HG02885 (cell line): ENCODE measurements at regions not wholly inside any gene's neighbourhood (a gene's known extent, or its start where the extent isn't known, plus 50 kb on each side); places are given as distances from the start of the nearest gene placed in this dataset.

Source experiments
- ATAC-seq: cut with Tn5 transposase; IDR thresholded peaks from one replicate; pipeline ENCODE4 v1.9.1; 2021; ENCODE audit warnings: mild to moderate bottlenecking; ENCODE audit not compliant: unreplicated experiment, poor library complexity

DNA sequence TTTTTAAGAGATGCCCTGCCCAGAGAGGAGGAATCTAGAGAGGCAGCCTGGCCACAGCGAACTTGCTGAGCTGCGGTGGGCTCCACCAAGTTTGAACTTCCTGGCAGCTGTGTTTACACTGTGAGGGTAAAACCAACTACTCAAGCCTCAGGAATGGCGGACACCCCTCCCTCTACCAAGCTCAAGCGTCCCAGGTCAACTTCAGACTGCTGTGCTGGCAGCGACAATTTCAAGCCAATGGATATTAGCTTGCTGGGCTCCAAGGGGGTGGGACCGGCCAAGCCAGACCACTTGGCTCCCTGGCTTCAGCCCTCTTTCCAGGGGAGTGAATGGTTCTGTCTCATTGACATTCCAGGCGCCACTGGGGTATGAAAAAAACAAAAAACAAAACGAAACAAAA lies 289.4 kb downstream of the KCNS3 start:
- no peak for ATAC-seq

DNA sequence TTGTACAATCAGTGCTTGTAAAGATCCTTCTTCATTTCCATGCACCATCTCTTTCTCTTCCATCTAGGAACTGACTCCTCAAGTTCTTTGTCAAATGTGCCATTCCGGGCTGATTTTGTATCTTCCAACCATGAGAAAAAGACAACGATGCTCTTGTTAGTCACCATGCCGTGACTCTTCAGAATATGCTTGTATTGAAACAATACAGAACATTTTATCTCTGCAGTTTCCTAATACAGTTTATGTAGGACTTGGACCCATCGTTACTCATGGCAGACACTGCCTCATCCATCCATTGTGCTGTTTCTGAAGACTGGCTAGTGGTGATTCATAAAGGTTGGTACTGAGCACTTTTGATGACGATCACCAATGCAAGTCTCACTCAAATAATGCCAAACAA lies 283.2 kb downstream of the KCNS3 start:
- ATAC-seq = no peak

DNA sequence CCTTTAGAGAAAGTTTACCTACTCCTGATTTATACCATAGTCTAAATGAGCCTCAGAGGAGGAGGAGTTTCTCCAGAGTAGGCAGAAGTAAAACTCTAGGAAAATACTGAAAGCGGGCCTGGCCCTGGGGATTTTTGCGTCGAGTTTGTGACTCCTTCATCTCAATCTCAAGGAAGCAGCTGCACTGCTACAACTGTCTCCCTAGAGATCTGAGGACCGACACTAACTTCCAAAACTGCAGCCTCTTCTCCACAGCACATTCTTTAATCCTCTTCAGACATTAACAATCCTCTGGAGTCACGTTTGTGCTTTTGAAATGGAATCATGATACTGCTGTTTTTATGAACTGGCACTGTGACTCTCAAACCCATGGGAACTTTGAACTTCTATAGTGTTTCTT lies 281.4 kb downstream of the KCNS3 start:
- ATAC-seq = no peak

DNA sequence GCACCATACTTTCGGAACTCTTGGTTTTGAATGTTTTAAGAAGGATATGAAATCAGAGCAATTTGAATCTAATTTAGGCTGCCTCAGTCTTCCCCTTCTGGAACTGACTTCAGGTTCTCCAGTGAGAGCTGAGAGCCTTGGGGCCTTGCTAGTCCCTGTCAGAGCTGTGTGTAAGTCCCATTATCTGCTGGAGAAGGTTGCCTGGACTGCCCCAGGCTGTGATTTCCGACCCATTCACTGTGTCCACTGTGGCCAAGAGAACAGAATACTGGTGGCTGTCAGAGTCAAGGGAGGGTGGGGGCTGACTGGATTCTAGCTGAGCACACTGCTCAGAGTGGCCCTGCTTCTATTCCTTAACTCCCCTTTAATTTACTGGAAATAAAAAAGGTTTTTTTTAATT lies 278.0 kb downstream of the KCNS3 start:
- ATAC-seq = no peak

DNA sequence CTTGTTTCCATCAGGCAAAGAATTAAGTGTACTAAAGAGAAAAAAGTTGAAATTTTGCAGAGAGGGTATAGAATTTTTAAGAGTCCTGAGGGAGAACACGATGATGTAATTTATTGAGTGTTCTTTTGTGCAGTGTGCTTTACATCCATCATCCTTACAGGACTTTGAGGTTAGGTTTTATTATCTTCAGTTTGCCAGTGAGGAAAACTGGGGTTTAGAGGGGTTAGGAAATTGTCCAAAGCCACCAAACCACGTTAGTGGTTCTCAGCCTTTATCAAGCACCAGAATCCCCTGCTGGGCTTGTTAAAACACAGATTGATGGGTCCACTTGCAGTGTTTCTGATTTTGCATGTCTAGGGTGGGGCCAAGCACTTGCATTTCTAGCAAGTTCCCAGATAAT lies 277.5 kb downstream of the KCNS3 start:
- ATAC-seq = no peak

DNA sequence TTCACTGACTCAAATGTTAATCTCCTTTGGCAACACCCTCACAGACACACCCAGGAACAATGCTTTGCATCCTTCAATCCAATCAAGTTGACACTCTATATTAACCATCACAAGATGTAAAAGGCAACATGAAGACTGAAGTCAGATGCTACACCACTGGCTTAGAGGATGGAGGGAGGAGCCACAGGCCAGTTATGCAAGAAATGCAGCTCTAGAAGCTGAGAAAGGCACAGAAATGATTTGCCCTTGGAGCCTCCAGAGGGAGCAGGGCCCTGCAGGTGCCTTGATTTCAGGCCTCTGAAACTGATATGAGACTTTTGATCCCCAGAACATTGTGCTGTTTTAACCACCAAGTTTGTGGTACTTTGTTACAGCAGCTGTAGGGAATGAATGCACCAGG lies 276.3 kb downstream of the KCNS3 start:
- no peak for ATAC-seq

DNA sequence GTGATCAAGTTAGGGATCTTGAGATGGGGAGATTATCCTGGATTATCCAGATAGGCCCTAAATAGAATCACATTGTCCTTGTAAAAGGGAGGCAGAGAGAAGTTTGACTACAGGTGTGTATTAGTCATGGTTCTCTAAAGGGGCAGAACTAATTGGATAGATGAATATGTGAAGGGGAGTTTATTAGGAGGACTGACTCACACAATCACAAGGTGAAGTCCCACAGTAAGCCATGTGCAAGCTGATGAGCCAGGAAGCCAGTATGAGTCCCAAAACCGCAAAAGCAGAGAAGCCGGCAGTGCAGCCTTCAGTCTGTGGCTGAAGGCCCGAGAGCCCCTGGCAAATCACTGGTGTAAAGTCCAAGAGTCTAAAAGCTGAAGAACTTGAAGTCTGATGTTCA lies 275.8 kb downstream of the KCNS3 start:
- ATAC-seq = no peak

DNA sequence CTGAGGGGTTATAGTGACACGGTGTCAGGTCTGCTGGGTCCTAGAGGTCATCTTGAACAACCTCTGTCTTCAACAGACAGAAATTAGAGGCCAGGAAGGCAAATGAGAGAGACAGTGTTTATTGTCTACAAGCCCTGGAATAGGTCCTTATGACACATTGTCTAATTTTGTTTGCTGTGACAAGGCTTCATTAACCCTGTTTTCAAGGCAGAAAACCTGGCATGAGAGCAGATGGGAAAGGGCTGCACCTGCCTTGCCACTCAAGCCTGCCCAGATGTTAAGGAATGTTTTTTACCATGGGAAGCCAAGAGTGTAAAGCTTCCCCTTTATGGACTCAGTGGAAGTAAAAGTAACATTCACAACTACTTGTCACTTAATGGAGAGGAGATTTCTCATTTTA lies 275.3 kb downstream of the KCNS3 start:
- ATAC-seq = no peak

DNA sequence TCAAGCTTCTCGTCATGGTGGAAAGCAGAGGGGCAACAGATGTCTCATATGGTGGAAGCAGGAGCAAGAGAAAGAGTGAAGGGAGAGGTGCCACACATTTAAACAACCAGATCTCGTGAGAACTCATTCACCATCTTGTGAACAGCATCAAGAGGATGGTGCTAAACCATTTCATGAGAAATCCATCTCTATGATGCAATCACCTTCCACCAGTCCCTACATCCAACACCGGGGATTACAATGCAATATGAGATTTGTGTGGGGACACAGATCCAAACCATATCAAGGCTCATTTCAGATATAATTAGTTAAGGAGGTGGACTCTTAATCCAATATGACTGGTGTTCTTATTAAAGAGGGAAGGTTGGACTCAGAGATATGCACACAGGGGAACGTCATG lies 272.8 kb downstream of the KCNS3 start:
- no peak for ATAC-seq

DNA sequence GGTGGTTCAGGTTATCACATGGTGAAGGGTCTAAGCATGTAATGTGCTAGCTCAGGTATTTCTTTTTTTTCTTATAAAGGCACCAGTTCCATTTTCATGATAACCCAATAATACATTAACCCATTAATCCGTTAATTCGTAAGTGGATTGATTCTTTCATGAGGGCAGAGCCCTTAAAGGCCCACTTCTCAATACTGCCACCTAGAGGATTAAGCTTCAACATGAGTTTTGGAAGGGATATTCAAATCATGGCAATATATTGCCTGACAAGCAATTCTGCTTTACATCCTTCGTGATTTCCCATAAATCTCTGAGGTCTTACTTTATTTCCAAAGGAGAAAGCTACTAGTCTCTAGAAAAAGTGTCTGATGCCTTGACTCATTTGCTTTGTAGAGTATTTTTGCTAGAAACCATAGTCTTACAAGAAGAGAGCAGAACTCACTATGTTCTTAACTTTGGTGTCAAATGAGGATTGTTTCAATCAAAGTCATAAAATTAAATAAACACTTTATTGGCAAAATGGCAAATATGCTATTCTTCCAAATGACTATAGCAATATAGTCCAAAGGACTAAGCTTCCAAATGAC lies 271.3 kb downstream of the KCNS3 start:
- peak; percentile 79 for ATAC-seq

DNA sequence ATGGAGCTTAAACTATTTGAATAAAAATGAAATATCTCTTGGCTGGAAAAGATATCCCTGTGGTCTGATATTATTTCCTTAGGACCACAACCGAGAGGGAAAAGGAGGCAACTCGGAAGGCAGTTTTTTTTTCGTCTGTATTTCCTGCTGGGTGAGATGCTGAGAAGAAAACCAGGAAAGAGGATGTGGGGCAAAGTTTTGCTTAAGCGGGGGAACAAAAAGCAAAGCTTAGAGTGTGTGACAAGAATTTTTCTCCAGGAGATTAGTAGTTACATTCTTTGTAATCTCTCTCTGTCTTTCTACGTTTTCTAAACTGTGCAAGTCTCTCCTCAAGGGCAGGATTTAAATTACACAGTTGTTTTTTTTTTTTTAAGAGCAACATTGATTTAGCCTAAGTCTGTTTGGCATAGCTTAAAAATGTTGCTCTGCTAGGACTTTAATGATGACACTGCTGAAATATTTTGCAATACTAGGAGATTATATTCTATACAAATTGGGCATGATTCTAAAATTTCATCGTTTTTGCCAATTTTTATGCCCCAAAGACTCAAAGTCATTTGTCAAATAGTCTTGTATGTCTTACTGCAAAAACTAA lies 258.5 kb downstream of the KCNS3 start:
- no peak for ATAC-seq

DNA sequence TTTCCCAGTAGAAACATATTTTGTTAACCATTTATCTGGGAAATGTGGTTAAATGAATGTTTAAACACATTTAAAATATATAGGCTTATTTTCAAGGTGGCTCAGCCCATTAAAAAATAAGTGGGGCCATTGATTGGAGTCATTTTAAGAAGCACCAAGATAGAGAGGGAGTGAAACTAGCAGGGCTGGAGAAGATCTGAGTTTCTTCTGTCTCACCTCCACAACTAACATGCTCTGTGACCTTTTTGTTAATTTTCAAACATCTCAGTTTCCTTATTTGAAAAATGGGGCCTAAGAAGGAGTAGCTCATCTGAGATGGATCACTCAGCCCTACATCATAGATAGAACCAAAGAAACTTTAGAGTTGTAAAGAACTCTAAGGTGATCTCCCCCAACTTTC lies 254.8 kb downstream of the KCNS3 start:
- peak; percentile 40 for ATAC-seq

DNA sequence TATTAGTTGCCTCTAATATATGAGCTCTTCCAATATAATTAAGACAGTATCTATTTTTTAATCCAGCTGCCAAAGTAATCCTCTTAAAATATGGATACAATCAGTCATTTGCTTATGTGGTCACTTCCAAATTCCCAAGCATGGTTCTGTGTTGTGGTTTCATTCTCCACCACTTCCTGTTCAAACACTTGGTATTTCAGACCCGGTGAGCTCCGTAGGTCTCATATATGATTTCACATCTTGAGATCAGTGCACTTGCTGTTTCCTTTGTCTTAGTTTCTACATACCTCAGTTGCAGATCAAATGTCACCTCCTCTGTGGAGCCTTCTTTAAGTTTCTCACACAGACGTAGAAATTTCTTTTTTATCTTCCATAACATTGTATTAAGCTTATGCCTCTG lies 254.2 kb downstream of the KCNS3 start:
- ATAC-seq = peak; percentile 40

DNA sequence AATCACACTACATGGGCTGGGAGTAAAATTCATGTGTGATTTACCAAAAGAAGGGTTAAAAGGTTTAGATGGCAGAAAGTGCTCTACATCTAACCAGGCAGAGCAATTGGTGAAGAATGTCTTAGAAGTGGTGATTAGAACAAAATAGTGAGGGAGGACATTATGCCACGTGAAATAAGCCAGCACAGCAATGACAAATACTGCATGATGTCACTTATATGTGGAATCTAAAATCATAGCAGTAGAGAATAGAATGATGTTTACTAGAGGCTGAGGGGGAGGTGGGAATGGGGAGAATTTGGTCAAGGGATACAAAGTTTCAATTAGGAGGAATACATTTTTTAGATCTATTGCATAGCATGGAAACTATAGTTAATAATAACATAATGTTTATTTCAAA lies 253.3 kb downstream of the KCNS3 start:
- ATAC-seq = no peak

DNA sequence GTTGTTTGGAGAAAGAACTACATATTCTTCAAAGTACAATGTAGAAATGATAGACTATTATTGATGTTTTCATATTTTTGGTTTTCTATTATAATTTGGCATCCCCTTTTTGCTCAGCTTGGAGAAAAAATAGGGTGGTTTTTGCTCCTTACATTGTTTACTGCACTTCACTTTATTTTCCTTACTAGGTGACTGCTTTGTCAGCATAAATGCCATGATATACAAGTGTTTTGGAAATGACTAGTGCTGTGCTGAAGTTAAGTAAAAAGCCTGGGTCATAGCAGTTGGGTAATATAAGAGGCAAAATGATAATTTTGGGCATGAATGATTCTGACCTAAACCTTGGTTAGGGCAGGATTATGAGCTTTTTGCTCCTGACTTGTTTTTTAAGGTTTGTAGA lies 250.9 kb downstream of the KCNS3 start:
- ATAC-seq = no peak

DNA sequence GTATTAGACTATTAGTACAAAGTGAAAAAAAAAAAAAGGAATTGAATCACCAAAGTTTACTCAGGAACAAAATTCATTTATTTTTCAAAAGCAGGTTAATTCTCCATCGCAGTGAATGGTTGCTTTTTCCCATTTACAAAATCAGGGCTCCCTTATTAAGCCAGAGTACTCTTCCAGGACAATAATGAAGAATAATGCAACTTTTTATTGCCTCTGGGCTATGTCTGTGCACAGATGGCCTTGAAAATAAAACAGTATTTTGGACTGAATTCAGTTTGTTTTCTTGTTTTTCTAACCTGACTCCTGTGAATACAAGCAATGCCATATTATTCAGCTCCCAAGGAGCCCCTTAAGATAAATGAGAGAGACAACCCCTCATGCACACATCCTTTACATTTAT lies 246.8 kb downstream of the KCNS3 start:
- no peak for ATAC-seq

DNA sequence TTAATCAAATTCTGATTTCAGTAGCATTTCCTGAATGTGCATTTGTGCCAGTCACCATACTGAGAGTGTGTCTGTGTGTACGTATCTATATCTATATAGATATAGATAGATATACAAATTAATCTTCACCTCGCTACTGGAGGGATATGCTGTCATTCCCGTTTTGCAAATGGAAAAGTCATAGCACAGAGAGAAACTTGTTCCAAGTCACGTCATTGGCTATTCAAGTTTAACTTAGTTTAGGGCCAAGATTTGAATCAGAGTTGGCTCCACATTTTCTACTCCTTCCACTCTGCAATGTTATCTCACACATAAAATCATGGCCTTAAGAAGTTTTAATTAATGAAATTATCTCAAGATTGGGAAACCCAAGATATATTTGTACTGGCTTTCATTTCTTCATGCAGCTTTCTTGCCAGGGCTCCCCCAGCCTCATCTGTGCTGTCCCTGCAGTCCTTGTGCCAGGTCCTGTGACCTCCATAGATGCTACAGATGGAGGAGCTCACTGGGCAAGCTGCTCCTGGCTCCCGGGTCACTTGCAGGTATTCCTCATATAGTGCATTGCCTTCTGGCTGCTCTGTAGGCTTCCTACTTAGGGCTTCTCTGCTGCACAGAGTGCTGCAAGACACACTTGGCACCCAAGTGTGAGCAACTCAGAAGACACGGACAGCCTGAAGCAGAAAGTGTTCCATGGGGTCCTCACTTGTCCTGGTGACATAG lies 245.8 kb downstream of the KCNS3 start:
- ATAC-seq = no peak

DNA sequence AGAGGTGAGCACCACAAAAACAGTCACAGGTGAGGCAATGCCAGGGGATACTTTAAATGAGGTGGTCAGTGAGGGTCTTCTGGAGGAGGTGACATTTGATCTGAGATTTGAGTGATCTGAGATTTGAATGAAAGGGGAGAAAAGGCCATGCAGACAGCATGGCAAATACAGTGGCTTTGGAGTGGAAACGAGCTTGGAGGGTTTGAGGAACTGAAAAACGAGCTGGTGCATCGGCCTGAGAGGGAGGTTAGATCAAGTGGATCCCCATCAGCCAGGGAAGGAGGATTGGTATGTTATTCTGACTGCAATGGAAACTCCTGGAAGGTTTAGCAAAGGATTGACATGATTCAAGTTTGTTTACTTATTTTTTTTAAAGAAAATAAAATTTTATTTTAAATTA lies 245.1 kb downstream of the KCNS3 start:
- peak; percentile 59 for ATAC-seq

DNA sequence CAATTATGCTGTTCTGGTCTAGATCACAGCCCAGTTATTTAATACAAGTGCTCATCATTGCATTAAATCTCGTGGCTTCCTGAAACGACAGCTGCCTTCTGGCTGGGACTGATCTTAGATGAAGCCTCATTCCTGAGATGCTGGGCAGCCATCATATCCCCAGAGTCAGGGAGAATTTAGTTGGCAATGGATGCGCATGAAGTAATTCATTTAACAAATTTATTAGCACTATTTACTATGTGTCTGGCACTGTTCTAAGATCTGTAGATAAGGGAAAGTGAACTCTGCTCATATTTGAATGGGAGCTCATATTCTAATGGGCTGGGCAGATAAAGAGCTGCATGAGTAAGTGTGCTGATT lies 244.7 kb downstream of the KCNS3 start:
- ATAC-seq = no peak

DNA sequence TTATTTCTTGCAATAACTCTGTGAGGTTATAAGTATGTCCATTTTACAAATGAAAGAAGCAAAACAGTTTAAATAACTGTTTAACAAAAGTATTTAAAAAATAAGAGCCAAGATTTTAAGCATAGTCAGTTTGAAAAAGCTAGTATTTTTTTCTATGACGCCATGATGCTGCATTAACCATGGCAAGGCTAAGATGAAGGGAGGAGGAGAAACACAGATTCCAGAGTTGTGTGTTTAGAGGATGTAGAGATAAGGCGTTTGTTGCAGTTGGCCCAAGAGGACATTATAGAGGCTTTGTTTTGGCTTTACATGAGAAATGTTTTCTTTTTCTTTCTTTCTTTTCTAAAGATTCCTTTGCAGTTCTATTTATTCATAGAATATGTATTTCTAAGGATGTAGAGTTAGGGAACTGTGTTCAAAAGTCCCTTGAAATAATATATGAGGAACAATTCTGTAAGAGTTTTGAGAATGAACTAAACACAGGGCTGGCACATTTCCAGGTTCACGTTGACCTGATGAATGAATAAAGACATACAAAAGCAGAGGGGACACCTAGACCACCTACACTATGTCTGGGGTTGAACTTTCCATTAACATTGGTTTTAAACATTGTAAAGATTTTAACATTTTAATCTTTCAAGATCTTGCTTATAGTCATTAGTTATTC lies 244.2 kb downstream of the KCNS3 start:
- no peak for ATAC-seq

DNA sequence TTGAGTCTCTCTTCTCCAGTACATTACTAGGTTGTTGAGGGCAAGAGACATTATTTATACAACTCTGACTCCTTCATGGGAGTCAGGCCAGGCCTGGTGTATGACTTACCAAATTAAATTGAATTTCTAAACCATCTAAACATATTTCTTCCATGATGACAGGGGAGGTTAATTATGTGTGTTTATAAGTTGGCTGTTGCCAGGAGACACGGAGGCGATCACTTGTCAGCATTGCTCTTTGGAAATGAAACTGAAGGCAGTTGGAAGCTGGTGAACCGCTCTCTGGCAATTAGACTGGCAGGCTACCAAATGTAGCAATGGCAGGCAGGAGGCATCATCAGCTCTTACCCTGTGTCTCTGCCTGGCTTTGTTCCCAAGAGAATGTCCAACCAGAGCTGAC lies 241.4 kb downstream of the KCNS3 start:
- ATAC-seq = no peak

DNA sequence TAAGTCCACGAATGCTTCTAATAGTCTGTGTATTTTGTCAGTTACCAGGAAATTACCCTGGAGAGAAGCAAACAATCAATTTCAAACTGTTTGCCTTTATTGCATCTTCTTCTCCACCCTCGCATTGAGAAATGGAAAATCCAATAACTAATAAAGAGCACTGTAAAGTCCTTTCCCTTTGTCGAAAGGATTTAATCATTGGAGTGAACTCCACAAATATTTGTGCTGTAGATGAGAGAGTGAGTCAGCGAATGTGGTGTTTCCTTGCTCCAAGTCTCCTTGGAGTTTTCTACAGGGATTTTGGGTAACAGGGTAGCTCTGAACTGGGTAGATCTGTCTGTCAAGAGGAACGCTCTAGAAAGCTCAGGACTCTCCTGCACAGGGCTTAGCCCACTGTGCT lies 240.2 kb downstream of the KCNS3 start:
- ATAC-seq = no peak
